ENCODE measurements at regions not wholly inside any gene's neighbourhood (a gene's known extent, or its start where the extent isn't known, plus 50 kb on each side); places are given as distances from the start of the nearest gene placed in this dataset.

GRCh38 chr7:10245406-10245805 is 728.3 kb upstream of the PHF14 start:
- H3K4me2 ChIP-seq (ENCODE audit: low read length) = no peak overlapping the region
- ChIA-PET RAD21 (ENCODE audit: low non-redundant PET in 1 of 2, low total read pairs in 2 of 2, uncharacterized antibody in 2 of 2, unreplicated experiment in 2 of 2) (no interaction called here), POLR2A (no interaction called here), CTCF (no interaction called here)
- H3K9me2 ChIP-seq (ENCODE audit: insufficient read depth) = no peaks in the 10 kb centered on the region
- ATAC-seq (no peak), DNase-seq (ENCODE audit: low read depth, low spot score) (no peak)
- H3K79me2 ChIP-seq (ENCODE audit: insufficient read depth, low read length) = no peaks in the 10 kb centered on the region
- no peak overlapping the region for H2AFZ ChIP-seq (ENCODE audit: low read depth, low read length, poor library complexity, severe bottlenecking)
- H3K4me1 ChIP-seq (ENCODE audit: control insufficient read depth in 1 of 2, insufficient read depth in 2 of 2, low read length in 2 of 2) = no peaks in the 10 kb centered on the region
- no TSS peak for BruUV-seq (replicated peaks)
- no peak overlapping the region for H3K27ac ChIP-seq (ENCODE audit: low read depth, low read length)
- no peaks in the 10 kb centered on the region for H4K20me1 ChIP-seq (ENCODE audit: insufficient read depth)
- H3K9ac ChIP-seq (ENCODE audit: low read length) = no peak overlapping the region
- H3K9me3 ChIP-seq (ENCODE audit: control insufficient read depth in 1 of 2, insufficient read depth in 1 of 2, low read depth in 1 of 2, low read length in 2 of 2) = peaks cover 0 to 5% of the 10 kb centered on the region in 2 experiments; a peak in 2 of 4 replicates
- no peak for TF ChIP-seq EGR1 (IDR thresholded peaks at IDR 0.05; ENCODE audit: low read depth)
- no peak for TF ChIP-seq CEBPB (IDR thresholded peaks at IDR 0.05; ENCODE audit: low read depth)
- no peak for TF ChIP-seq CTCF (IDR thresholded peaks at IDR 0.05 in 2 of 3, conservative IDR thresholded peaks at IDR 0.05 in 1 of 3; ENCODE audit: borderline replicate concordance in 1 of 3, insufficient read depth in 1 of 3, low read depth in 2 of 3, low read length in 2 of 3)
- H3K36me3 ChIP-seq (ENCODE audit: control insufficient read depth in 1 of 2, insufficient read depth in 2 of 2, low read length in 2 of 2) = no peaks in the 10 kb centered on the region
- intact Hi-C loops (cut with micrococcal nuclease) = no loop called here
- no peaks in the 10 kb centered on the region for H3K27me3 ChIP-seq (ENCODE audit: insufficient read depth, low read length)
- H3K4me3 ChIP-seq (replicated peaks in 1 of 2; ENCODE audit: low read depth in 1 of 2, low read length in 2 of 2) = no peak overlapping the region

- no TSS peak for BruUV-seq (replicated peaks)
- Histone ChIP-seq H3K36me3 (ENCODE audit: control insufficient read depth in 1 of 2, insufficient read depth in 2 of 2, low read length in 2 of 2) (no peaks in the 10 kb centered on the region), H3K27ac (ENCODE audit: low read depth, low read length) (no peak overlapping the region), H3K9ac (ENCODE audit: low read length) (no peak overlapping the region), H3K27me3 (ENCODE audit: insufficient read depth, low read length) (no peaks in the 10 kb centered on the region), H2AFZ (ENCODE audit: low read depth, low read length, poor library complexity, severe bottlenecking) (no peak overlapping the region), H3K4me1 (ENCODE audit: control insufficient read depth in 1 of 2, insufficient read depth in 2 of 2, low read length in 2 of 2) (no peaks in the 10 kb centered on the region), H4K20me1 (ENCODE audit: insufficient read depth) (no peaks in the 10 kb centered on the region), H3K79me2 (ENCODE audit: insufficient read depth, low read length) (no peaks in the 10 kb centered on the region), H3K4me3 (replicated peaks in 1 of 2; ENCODE audit: low read depth in 1 of 2, low read length in 2 of 2) (no peak overlapping the region), H3K9me2 (ENCODE audit: insufficient read depth) (no peaks in the 10 kb centered on the region), H3K4me2 (ENCODE audit: low read length) (no peak overlapping the region), H3K9me3 (ENCODE audit: control insufficient read depth in 1 of 2, insufficient read depth in 1 of 2, low read depth in 1 of 2, low read length in 2 of 2) (peaks cover 0 to 4% of the 10 kb centered on the region in 2 experiments; a peak in 2 of 4 replicates)
- CTCF ChIA-PET = no interaction called here
- POLR2A ChIA-PET = no interaction called here
- RAD21 ChIA-PET (ENCODE audit: low non-redundant PET in 1 of 2, low total read pairs in 2 of 2, uncharacterized antibody in 2 of 2, unreplicated experiment in 2 of 2) = no interaction called here
- no peak for ATAC-seq
- intact Hi-C loops (cut with micrococcal nuclease) = no loop called here
- no peak for DNase-seq (ENCODE audit: low read depth, low spot score)
- TF ChIP-seq EGR1 (IDR thresholded peaks at IDR 0.05; ENCODE audit: low read depth) (no peak), YY1 (IDR thresholded peaks at IDR 0.05; ENCODE audit: extremely low read depth, insufficient replicate concordance, low read depth, low read length) (no peak), SRF (IDR thresholded peaks at IDR 0.05; ENCODE audit: low read depth) (no peak), CBX3 (IDR thresholded peaks at IDR 0.05; ENCODE audit: low read depth) (no peak), ZFX (IDR thresholded peaks at IDR 0.05) (no peak), ELF1 (IDR thresholded peaks at IDR 0.05; ENCODE audit: borderline replicate concordance, low read depth) (no peak), EZH2phosphoT487 (IDR thresholded peaks at IDR 0.05; ENCODE audit: borderline replicate concordance) (no peak), REST (IDR thresholded peaks at IDR 0.05; ENCODE audit: low read depth) (no peak), TCF7L2 (IDR thresholded peaks at IDR 0.05; ENCODE audit: borderline replicate concordance, extremely low read depth, insufficient read depth, insufficient read length) (no peak), SP1 (IDR thresholded peaks at IDR 0.05; ENCODE audit: low read depth) (no peak), MAX (IDR thresholded peaks at IDR 0.05) (no peak), FOSL1 (IDR thresholded peaks at IDR 0.05; ENCODE audit: low read depth) (no peak)
Observed at GRCh38 chr7:10257438-10257837, 716.2 kb upstream of the PHF14 start.
